ENCODE measurements at regions not wholly inside any gene's neighbourhood (a gene's known extent, or its start where the extent isn't known, plus 50 kb on each side); places are given as distances from the start of the nearest gene placed in this dataset.
"Not testable (repeated sequence)": the region's sequence is repeated elsewhere in the genome, so short reads cannot be mapped to it uniquely, and the experiment has no call there.

GRCh38 chr17:30579610-30580315 is 102.6 kb downstream of the GOSR1 start:
- H3K4me3 ChIP-seq (ENCODE audit: insufficient read depth, low read length, poor library complexity, severe bottlenecking), result no peak overlapping the region
- TF ChIP-seq EZH2phosphoT487 (conservative IDR thresholded peaks at IDR 0.05; ENCODE audit: low read length) (no peak), CTCF (IDR thresholded peaks at IDR 0.05; ENCODE audit: insufficient read depth, low read length, poor library complexity, severe bottlenecking) (no peak)
- no peak overlapping the region for H2AFZ ChIP-seq (ENCODE audit: low read depth, low read length, severe bottlenecking)
- H3K9ac ChIP-seq (ENCODE audit: low read length), result no peak overlapping the region
- H3K27ac ChIP-seq (ENCODE audit: low read depth, low read length), result no peak overlapping the region
- H3F3A ChIP-seq (ENCODE audit: insufficient read depth), result no peaks in the 10 kb centered on the region
- H3K9me2 ChIP-seq (replicated peaks; ENCODE audit: insufficient read depth, low read length), result no peaks in the 10 kb centered on the region
- H3K79me2 ChIP-seq (ENCODE audit: insufficient read depth, low read length), result no peaks in the 10 kb centered on the region
- no peaks in the 10 kb centered on the region for H3K36me3 ChIP-seq (ENCODE audit: low read length)
- no peaks in the 10 kb centered on the region for H4K20me1 ChIP-seq (ENCODE audit: low read depth, low read length)
- H3K27me3 ChIP-seq (ENCODE audit: low read length), result no peaks in the 10 kb centered on the region
- no peaks in the 10 kb centered on the region for H3K9me3 ChIP-seq (ENCODE audit: insufficient read depth, low read length)
- no peak overlapping the region for H3K4me2 ChIP-seq (ENCODE audit: low read depth, low read length, poor library complexity, severe bottlenecking)

GRCh38 chr17:30578015-30578717 is 101.0 kb downstream of the GOSR1 start:
- H3K4me3 ChIP-seq (ENCODE audit: insufficient read depth, low read length, poor library complexity, severe bottlenecking); H3K9ac ChIP-seq (ENCODE audit: low read length); H3K9me2 ChIP-seq (replicated peaks; ENCODE audit: insufficient read depth, low read length); H3K79me2 ChIP-seq (ENCODE audit: insufficient read depth, low read length); H4K20me1 ChIP-seq (ENCODE audit: low read depth, low read length); H3K27me3 ChIP-seq (ENCODE audit: low read length); H3F3A ChIP-seq (ENCODE audit: insufficient read depth); H2AFZ ChIP-seq (ENCODE audit: low read depth, low read length, severe bottlenecking); H3K4me2 ChIP-seq (ENCODE audit: low read depth, low read length, poor library complexity, severe bottlenecking); H3K36me3 ChIP-seq (ENCODE audit: low read length); H3K27ac ChIP-seq (ENCODE audit: low read depth, low read length); H3K9me3 ChIP-seq (ENCODE audit: insufficient read depth, low read length): not testable (repeated sequence)
